GM12878 (cell line): ENCODE measurements at regions not wholly inside any gene's neighbourhood (a gene's known extent, or its start where the extent isn't known, plus 50 kb on each side); places are given as distances from the start of the nearest gene placed in this dataset.

Experiments used
- ATAC-seq: fragments of 200-7000 bp; cut with Tn5 transposase; 3 replicates; pipeline ENCODE4 v1.9.1; 2020; ENCODE audit warnings: mild to moderate bottlenecking, moderate library complexity
- BruUV-seq: library from RNA; stranded (reverse); fragments of 400-500 nt; replicated peaks from 2 replicates; lab custom pipeline; 2021; lab: Mats Ljungman, UMichigan
- CTCF ChIA-PET: fragments of 300-600 bp; sonication (Branson Sonifier 250); formaldehyde crosslinking; extraction: SDS; loops from one replicate; lab custom pipeline; 2021; ENCODE audit warnings: inconsistent platforms; lab: Yijun Ruan, JAX
- POLR2A ChIA-PET: fragments of 350-600 bp; formaldehyde crosslinking; extraction: SDS; loops from one replicate; lab custom pipeline; 2021; ENCODE audit warnings: inconsistent platforms; lab: Charles Lee
- RAD21 ChIA-PET: fragments of 300-600 bp; sonication (Branson Sonifier 250); formaldehyde crosslinking; loops from one replicate; lab custom pipeline; 2023; ENCODE audit warnings: antibody characterized with exemption; ENCODE audit not compliant: unreplicated experiment; lab: Charles Lee
- SMC1A ChIA-PET: fragments of 300-600 bp; sonication (Branson Sonifier 250); formaldehyde crosslinking; loops from one replicate; lab custom pipeline; 2023; ENCODE audit not compliant: unreplicated experiment, uncharacterized antibody; lab: Charles Lee
- DNase-seq: peaks from one replicate; pipeline ENCODE4 v3.0.0-alpha.2; 2011; ENCODE audit warnings: low read depth, low spot score
- FAIRE-seq: peaks from 3 replicates; lab custom pipeline; 2011; peaks lifted over from hg19 to GRCh38; lab: Jason Lieb, UNC
- H2AFZ ChIP-seq: 2 replicates; pipeline ENCODE4 v1.6.0; 2011; ENCODE audit warnings: low read depth, low read length, control low read depth; ENCODE audit not compliant: control insufficient read depth
- H3K27ac ChIP-seq: 2 replicates; pipeline ENCODE4 v1.5.1; 2011; ENCODE audit warnings: control low read depth; ENCODE audit not compliant: control insufficient read depth, insufficient read depth
- H3K27me3 ChIP-seq, 2 experiments: replicated peaks in 1 of 2; 2 replicates each; pipeline versions ENCODE4 v1.6.0 to v1.6.1; 2011; ENCODE audit warnings: low read length in 1 of 2; ENCODE audit not compliant: control insufficient read depth in 2 of 2, insufficient read depth in 2 of 2
- H3K36me3 ChIP-seq, 2 experiments: 2 replicates each; pipeline ENCODE4 v1.5.1; 2011; ENCODE audit warnings: low read length in 1 of 2; ENCODE audit not compliant: control insufficient read depth in 2 of 2, insufficient read depth in 2 of 2
- H3K4me1 ChIP-seq: 2 replicates; pipeline ENCODE4 v1.6.1; 2011; ENCODE audit warnings: mild to moderate bottlenecking, low read length, moderate library complexity, mixed read lengths; ENCODE audit not compliant: control insufficient read depth, insufficient read depth
- H3K4me2 ChIP-seq: 2 replicates; pipeline ENCODE4 v1.6.0; 2011; ENCODE audit warnings: control low read depth; ENCODE audit not compliant: control insufficient read depth, insufficient read depth
- H3K4me3 ChIP-seq: fragments of 200-600 bp; sonication (generic); 2 replicates; pipeline ENCODE4 v1.5.1; 2016
- H3K79me2 ChIP-seq: 2 replicates; pipeline ENCODE4 v1.6.0; 2011; ENCODE audit warnings: low read length; ENCODE audit not compliant: control insufficient read depth, insufficient read depth
- H3K9ac ChIP-seq: 2 replicates; pipeline ENCODE4 v1.8.0; 2011; ENCODE audit warnings: low read length, control low read depth, mixed read lengths; ENCODE audit not compliant: control insufficient read depth, insufficient read depth
- H3K9me3 ChIP-seq: replicated peaks from 3 replicates; pipeline ENCODE4 v1.5.1; 2011; ENCODE audit warnings: mild to moderate bottlenecking, low read length; ENCODE audit not compliant: control insufficient read depth, insufficient read depth
- H4K20me1 ChIP-seq: 2 replicates; pipeline ENCODE4 v1.6.0; 2011; ENCODE audit not compliant: control insufficient read depth, insufficient read depth
- BACH1 ChIP-seq: fragments of 450-650 bp; IDR thresholded peaks from 2 replicates; pipeline ENCODE4 v1.6.1; 2017; ENCODE audit warnings: mild to moderate bottlenecking, borderline replicate concordance
- CBX3 ChIP-seq: fragments of 200-600 bp; sonication (generic); IDR thresholded peaks from 2 replicates; pipeline ENCODE4 v1.6.1; 2016; ENCODE audit warnings: low read depth, borderline replicate concordance
- EED ChIP-seq: sonication (generic); IDR thresholded peaks from 2 replicates; pipeline ENCODE4 v1.6.1; 2016; ENCODE audit warnings: antibody characterized with exemption, low read depth
- FOXK2 ChIP-seq: fragments of 450-650 bp; IDR thresholded peaks from 2 replicates; pipeline ENCODE4 v1.6.1; 2017; ENCODE audit warnings: mild to moderate bottlenecking, moderate library complexity
- GABPA ChIP-seq: IDR thresholded peaks from 2 replicates; pipeline ENCODE4 v1.6.1; 2014; ENCODE audit warnings: antibody characterized with exemption, low read depth, mild to moderate bottlenecking, inconsistent platforms
- HCFC1 ChIP-seq: fragments of 150-350 bp; IDR thresholded peaks from 2 replicates; pipeline ENCODE4 v1.6.1; 2014; ENCODE audit warnings: low read length
- KLF5 ChIP-seq: fragments of 450-650 bp; IDR thresholded peaks from 2 replicates; pipeline ENCODE4 v1.6.1; 2014; ENCODE audit warnings: mild to moderate bottlenecking; ENCODE audit not compliant: partially characterized antibody
- MEF2A ChIP-seq: IDR thresholded peaks from 2 replicates; pipeline ENCODE4 v1.6.1; 2011; ENCODE audit warnings: low read depth, mild to moderate bottlenecking, low read length, moderate library complexity; ENCODE audit not compliant: insufficient read depth
- MYC ChIP-seq: IDR thresholded peaks from 2 replicates; pipeline ENCODE4 v1.6.1; 2011; ENCODE audit warnings: mild to moderate bottlenecking, low read length, moderate library complexity, inconsistent platforms; ENCODE audit not compliant: insufficient read depth, insufficient replicate concordance, insufficient read length, severe bottlenecking
- NFXL1 ChIP-seq: fragments of 450-650 bp; IDR thresholded peaks from 2 replicates; pipeline ENCODE4 v1.6.1; 2017; ENCODE audit warnings: antibody characterized with exemption, mild to moderate bottlenecking, borderline replicate concordance
- RUNX3 ChIP-seq: IDR thresholded peaks from 2 replicates; pipeline ENCODE4 v1.6.1; 2012; ENCODE audit warnings: low read length, inconsistent platforms
- SMC3 ChIP-seq: IDR thresholded peaks from 2 replicates; pipeline ENCODE4 v1.6.1; 2011; ENCODE audit warnings: low read length, improper control_type of control experiment, borderline replicate concordance
- TARDBP ChIP-seq: IDR thresholded peaks from 2 replicates; pipeline ENCODE4 v1.6.1; 2016; ENCODE audit warnings: borderline replicate concordance
- TCF3 ChIP-seq: IDR thresholded peaks from 2 replicates; pipeline ENCODE4 v1.6.1; 2012; ENCODE audit warnings: low read depth, mild to moderate bottlenecking, low read length, borderline replicate concordance; ENCODE audit not compliant: insufficient read depth
- WGBS: methylation state at CpG from one replicate; pipeline ENCODE4 v1.1.6; 2016; ENCODE audit warnings: low lambda C conversion rate; ENCODE audit not compliant: insufficient replicate concordance, insufficient coverage; ENCODE audit errors: missing lambda C conversion rate; 5-methylcytosine and 5-hydroxymethylcytosine counted together
- in situ Hi-C: fragments of 300-500 bp; cut with MboI; formaldehyde crosslinking; loops from 9 replicates; pipeline ENCODE4 v1.14.3; 2018; ENCODE audit warnings: mixed read lengths
- intact Hi-C: fragments of 100-400 bp; cut with micrococcal nuclease; formaldehyde crosslinking; loops from one replicate; pipeline ENCODE4 v1.14.2; 2022; ENCODE audit not compliant: unreplicated experiment
- TF ChIP-seq, protein P1 (sequence below): fragments of 450-650 bp; IDR thresholded peaks from 2 replicates; pipeline ENCODE4 v1.6.1; 2017; ENCODE audit warnings: mild to moderate bottlenecking, moderate library complexity

DNA sequence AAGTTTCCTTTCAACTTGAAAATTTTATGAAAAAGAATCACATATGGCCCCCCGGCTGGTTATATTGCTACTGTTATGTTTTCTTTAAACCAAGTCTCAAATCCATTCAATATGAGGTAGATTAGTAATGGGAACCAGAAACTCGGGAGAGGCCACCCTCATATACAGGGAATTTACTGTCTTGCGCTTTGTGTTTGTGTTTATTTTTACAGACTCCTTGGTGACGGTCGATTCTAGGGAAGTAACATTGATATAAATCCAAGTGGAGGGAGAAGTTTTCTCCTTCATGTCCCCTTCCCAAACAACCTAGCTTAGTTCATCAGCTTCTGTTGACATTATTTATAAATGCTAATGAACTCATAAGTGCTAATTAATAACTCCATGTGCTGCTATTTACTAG lies 163.5 kb upstream of the LMO4 start:
- ChIA-PET RAD21 (no interaction called here), POLR2A (no interaction called here), CTCF (interaction anchor here (1.1 kb wide), 1 partner anchor 115 kb away, joined by 3 read pairs; no protein-coding TSS in a partner anchor), SMC1A (interaction anchor here (0.9 to 1.7 kb wide), 4 partner anchors 13 to 39 kb away, joined by 3 to 6 read pairs (median 4); no protein-coding TSS in a partner anchor)
- intact Hi-C loops (no loop called here), in situ Hi-C loops (no loop called here)
- BruUV-seq = no TSS peak
- DNase-seq (no peak), FAIRE-seq (no peak), ATAC-seq (no peak)
- H3K27me3 ChIP-seq = peaks cover 0 to 5% of the 10 kb centered on the region in 2 experiments; a peak in 2 of 4 replicates
- no peak overlapping the region for H3K4me3 ChIP-seq
- no peaks in the 10 kb centered on the region for H4K20me1 ChIP-seq
- no peak overlapping the region for H3K9ac ChIP-seq
- no peak overlapping the region for H2AFZ ChIP-seq
- H3K79me2 ChIP-seq = no peaks in the 10 kb centered on the region
- no peaks in the 10 kb centered on the region for H3K4me1 ChIP-seq
- H3K27ac ChIP-seq = no peak overlapping the region
- no peaks in the 10 kb centered on the region; the same call in 2 of the 3 replicates for H3K9me3 ChIP-seq
- TF ChIP-seq TARDBP (no peak), HCFC1 (no peak), RUNX3 (no peak), MEF2A (no peak), CBX3 (no peak), TCF3 (no peak), NFXL1 (no peak), KLF5 (no peak), SMC3 (no peak), MYC (no peak), EED (no peak), FOXK2 (no peak), GABPA (no peak), BACH1 (no peak)
- TF ChIP-seq, protein P1, sequence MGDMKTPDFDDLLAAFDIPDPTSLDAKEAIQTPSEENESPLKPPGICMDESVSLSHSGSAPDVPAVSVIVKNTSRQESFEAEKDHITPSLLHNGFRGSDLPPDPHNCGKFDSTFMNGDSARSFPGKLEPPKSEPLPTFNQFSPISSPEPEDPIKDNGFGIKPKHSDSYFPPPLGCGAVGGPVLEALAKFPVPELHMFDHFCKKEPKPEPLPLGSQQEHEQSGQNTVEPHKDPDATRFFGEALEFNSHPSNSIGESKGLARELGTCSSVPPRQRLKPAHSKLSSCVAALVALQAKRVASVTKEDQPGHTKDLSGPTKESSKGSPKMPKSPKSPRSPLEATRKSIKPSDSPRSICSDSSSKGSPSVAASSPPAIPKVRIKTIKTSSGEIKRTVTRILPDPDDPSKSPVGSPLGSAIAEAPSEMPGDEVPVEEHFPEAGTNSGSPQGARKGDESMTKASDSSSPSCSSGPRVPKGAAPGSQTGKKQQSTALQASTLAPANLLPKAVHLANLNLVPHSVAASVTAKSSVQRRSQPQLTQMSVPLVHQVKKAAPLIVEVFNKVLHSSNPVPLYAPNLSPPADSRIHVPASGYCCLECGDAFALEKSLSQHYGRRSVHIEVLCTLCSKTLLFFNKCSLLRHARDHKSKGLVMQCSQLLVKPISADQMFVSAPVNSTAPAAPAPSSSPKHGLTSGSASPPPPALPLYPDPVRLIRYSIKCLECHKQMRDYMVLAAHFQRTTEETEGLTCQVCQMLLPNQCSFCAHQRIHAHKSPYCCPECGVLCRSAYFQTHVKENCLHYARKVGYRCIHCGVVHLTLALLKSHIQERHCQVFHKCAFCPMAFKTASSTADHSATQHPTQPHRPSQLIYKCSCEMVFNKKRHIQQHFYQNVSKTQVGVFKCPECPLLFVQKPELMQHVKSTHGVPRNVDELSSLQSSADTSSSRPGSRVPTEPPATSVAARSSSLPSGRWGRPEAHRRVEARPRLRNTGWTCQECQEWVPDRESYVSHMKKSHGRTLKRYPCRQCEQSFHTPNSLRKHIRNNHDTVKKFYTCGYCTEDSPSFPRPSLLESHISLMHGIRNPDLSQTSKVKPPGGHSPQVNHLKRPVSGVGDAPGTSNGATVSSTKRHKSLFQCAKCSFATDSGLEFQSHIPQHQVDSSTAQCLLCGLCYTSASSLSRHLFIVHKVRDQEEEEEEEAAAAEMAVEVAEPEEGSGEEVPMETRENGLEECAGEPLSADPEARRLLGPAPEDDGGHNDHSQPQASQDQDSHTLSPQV = no peak
- no peaks in the 10 kb centered on the region for H3K36me3 ChIP-seq
- no peak overlapping the region for H3K4me2 ChIP-seq
- WGBS = 58% methylated on average over 5 of the region's 5 CpGs
